GM13977 (cell line): ENCODE measurements at regions not wholly inside any gene's neighbourhood (a gene's known extent, or its start where the extent isn't known, plus 50 kb on each side); places are given as distances from the start of the nearest gene placed in this dataset.

Experiments used
- DNase-seq: peaks from one replicate; pipeline ENCODE4 v3.0.0; 2012; ENCODE audit warnings: low spot score
- CTCF ChIP-seq: IDR thresholded peaks from 2 replicates; pipeline ENCODE4 v1.5.1; 2012; ENCODE audit warnings: mild to moderate bottlenecking, control low read depth; ENCODE audit not compliant: insufficient read depth; ENCODE audit errors: extremely low read depth, missing control alignments
- in situ Hi-C: fragments of 300-500 bp; cut with MboI; formaldehyde crosslinking; loops from one replicate; pipeline ENCODE4 v1.12.0; 2022; ENCODE audit warnings: low sequenced_read_pairs, low pct_unique_long_range_greater_than_20kb, mixed read lengths, inconsistent platforms; ENCODE audit not compliant: unreplicated experiment

- no peak for TF ChIP-seq CTCF
- in situ Hi-C loops, result no loop called here
- no peak for DNase-seq
Observed at GRCh38 chr12:83960767-83961166, 951.8 kb downstream of the SLC6A15 start.

GRCh38 chr12:83958997-83959396 lies 953.6 kb downstream of the SLC6A15 start:
- in situ Hi-C loops, result no loop called here
- DNase-seq, result peak; percentile 6
- TF ChIP-seq CTCF, result no peak

GRCh38 chr12:83954956-83955601 lies 957.5 kb downstream of the SLC6A15 start:
- no peak for DNase-seq
- peak; percentile 39 for TF ChIP-seq CTCF
- in situ Hi-C loops, result no loop called here

- no peak for TF ChIP-seq CTCF
- in situ Hi-C loops, result no loop called here
- no peak for DNase-seq
Observed at GRCh38 chr12:83954071-83954789, 958.4 kb downstream of the SLC6A15 start.

- no peak for DNase-seq
- no peak for TF ChIP-seq CTCF
- in situ Hi-C loops, result no loop called here
Observed at GRCh38 chr12:83945871-83946270, 966.7 kb downstream of the SLC6A15 start.

GRCh38 chr12:83939718-83940117 lies 972.9 kb downstream of the SLC6A15 start:
- no peak for DNase-seq
- in situ Hi-C loops, result no loop called here
- no peak for TF ChIP-seq CTCF

- in situ Hi-C loops, result no loop called here
- TF ChIP-seq CTCF, result no peak
Observed at GRCh38 chr12:83933615-83934014, 979.0 kb downstream of the SLC6A15 start.

More at GRCh38 chr12:83933615-83934014, 979.0 kb downstream of the SLC6A15 start:
- DNase-seq, result no peak
